Adrenal gland (tissue), 9 donors: ENCODE measurements at regions not wholly inside any gene's neighbourhood (a gene's known extent, or its start where the extent isn't known, plus 50 kb on each side); places are given as distances from the start of the nearest gene placed in this dataset.

Experiments used
- DNase-seq, 7 donors: peaks; one replicate each; pipeline ENCODE4 v3.0.0-alpha.2; 2019 to 2020
- H3K27ac ChIP-seq, 5 donors: fragments of 200-600 bp; sonication (generic) in 4 of 5; 1 replicate in 3 of 5; 2 replicates in 2 of 5; pipeline versions ENCODE4 v1.5.1 to v1.8.0; 2016 to 2020; ENCODE audit warnings: mild to moderate bottlenecking in 1 of 5
- H3K27me3 ChIP-seq: fragments of 200-600 bp; 2 replicates; pipeline ENCODE4 v1.8.0; 2021
- H3K36me3 ChIP-seq, 2 donors: fragments of 200-600 bp; replicated peaks in 1 of 2; 1 replicate in 1 of 2; 2 replicates in 1 of 2; pipeline versions ENCODE4 v1.5.1 to v1.8.0; 2018 to 2022
- H3K4me1 ChIP-seq, 2 donors: fragments of 200-600 bp; replicated peaks in 1 of 2; 1 replicate in 1 of 2; 2 replicates in 1 of 2; pipeline versions ENCODE4 v1.5.1 to v1.8.0; 2018 to 2021
- H3K4me3 ChIP-seq, 4 donors: fragments of 200-600 bp; sonication (generic) in 3 of 4; one replicate each; pipeline ENCODE4 v1.5.1; 2016 to 2018
- H3K9me3 ChIP-seq, 3 donors: fragments of 200-600 bp; sonication (generic) in 1 of 3; replicated peaks in 1 of 3; 1 replicate in 2 of 3; 2 replicates in 1 of 3; pipeline versions ENCODE4 v1.5.1 to v1.8.0; 2016 to 2021
- CTCF ChIP-seq, 6 experiments: fragments of 450-650 bp in 4 of 6; fragments of 200-600 bp in 2 of 6; sonication (generic) in 1 of 6; IDR thresholded peaks; 1 replicate in 5 of 6; 2 replicates in 1 of 6; pipeline versions ENCODE4 v1.5.1 to v1.8.0; 2016 to 2021; ENCODE audit warnings: antibody characterized with exemption in 6 of 6, mild to moderate bottlenecking in 2 of 6, moderate library complexity in 1 of 6
- POLR2A ChIP-seq, 2 donors: fragments of 450-650 bp; IDR thresholded peaks; one replicate each; pipeline ENCODE4 v1.6.1; 2017; ENCODE audit warnings: antibody characterized with exemption in 2 of 2, mild to moderate bottlenecking in 2 of 2, moderate library complexity in 1 of 2
- WGBS, 4 donors: extraction: QIAGEN DNeasy Blood & Tissue Kit in 2 of 4; methylation state at CpG; one replicate each; pipeline versions ENCODE4 v1.1.5 to v1.1.7; 2013 to 2017; 5-methylcytosine and 5-hydroxymethylcytosine counted together
- intact Hi-C, 2 donors: fragments of 100-400 bp; cut with DNase I; formaldehyde crosslinking; loops; one replicate each; pipeline versions ENCODE4 v1.14.1 to v1.15.0; 2022 to 2023
- donor health status: healthy with polysubstance abuse.
- donor health status: Bipolar disorder and iron deficiency.
- donor health status: DM: yes; HTN: yes; CAD: no.
- donor health status: DM: no; HTN: no; CAD: no.
- donor health status: DM: no; HTN: no; CAD: no.

DNA sequence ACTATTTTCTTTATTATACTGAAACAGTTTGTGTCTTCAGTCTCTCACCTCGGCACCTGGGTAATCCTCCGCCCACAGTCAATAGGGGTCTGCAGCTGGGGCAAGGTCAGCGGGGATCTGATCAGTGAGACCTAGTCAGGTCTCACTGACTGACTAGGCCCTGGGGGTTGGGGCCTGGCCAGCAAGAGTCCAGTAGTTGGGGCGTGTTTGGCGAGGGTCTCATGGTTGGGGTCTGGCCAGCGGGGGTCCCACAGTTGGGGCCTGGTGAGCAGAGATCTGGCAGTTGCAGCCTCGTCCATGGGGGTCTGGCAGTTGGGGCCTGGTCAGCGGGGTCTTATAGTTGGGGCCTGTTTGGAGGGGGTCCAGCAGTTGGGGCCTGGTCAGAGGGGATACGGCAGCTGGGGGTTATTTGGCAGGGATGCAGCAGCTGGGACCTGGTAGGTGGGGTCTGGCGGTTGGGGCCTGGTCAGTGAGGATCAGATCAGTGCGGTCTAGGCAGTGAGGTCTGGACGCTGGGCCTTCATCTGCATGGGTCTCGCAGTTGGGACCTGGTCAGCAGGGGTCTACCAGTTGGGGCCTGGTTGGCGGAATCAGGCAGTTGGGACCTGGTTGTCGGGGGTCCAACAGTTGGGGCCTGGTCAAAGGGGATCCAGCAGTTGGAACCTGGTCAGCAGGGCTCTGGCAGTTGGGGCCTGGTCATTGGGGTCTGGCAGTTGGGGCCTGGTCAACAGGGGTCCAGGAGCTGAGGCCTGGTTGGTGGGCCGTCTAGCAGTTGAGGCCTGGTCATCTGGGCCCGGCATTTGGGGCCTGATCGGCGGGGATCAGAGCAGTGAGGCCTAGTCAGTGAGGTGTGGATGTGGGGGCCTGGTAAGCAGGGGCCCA, 61.1 kb upstream of the TPM4 start:
- H3K4me3 ChIP-seq, result no peak overlapping the region
- TF ChIP-seq CTCF (IDR thresholded peaks at IDR 0.05) (no peak), POLR2A (IDR thresholded peaks at IDR 0.05) (no peak)
- no peaks in the 10 kb centered on the region for H3K9me3 ChIP-seq
- no peaks in the 10 kb centered on the region for H3K27me3 ChIP-seq
- H3K36me3 ChIP-seq, result no peaks in the 10 kb centered on the region
- no peaks in the 10 kb centered on the region for H3K4me1 ChIP-seq
- H3K27ac ChIP-seq, result no peak overlapping the region
- intact Hi-C loops, result no loop called here
- 88 to 96% (median 93%) methylated on average over 11 to 19 of the region's 19 CpGs for WGBS, 4 donors
- peak in 1 of 7 donors; percentile 41 for DNase-seq

- Histone ChIP-seq H3K4me3 (no peak overlapping the region), H3K27me3 (no peaks in the 10 kb centered on the region), H3K27ac (no peak overlapping the region), H3K4me1 (no peaks in the 10 kb centered on the region), H3K9me3 (no peaks in the 10 kb centered on the region), H3K36me3 (no peaks in the 10 kb centered on the region)
- no peak for TF ChIP-seq CTCF (IDR thresholded peaks at IDR 0.05)
- no peak for TF ChIP-seq POLR2A (IDR thresholded peaks at IDR 0.05)
- intact Hi-C loops, result no loop called here
- 79 to 84% (median 82%) methylated on average over 3 of the region's 3 CpGs; no CpG with 5 or more reads in 1 of the 4 donors for WGBS, 4 donors
- DNase-seq, result peak in 1 of 7 donors; percentile 24
Measured at GRCh38 chr19:16015805-16016173, 60.5 kb upstream of the TPM4 start.

GRCh38 chr19:16016226-16017137, 59.8 kb upstream of the TPM4 start:
- 93 to 98% (median 95%) methylated on average over 6 to 15 of the region's 15 CpGs for WGBS, 4 donors
- no peaks in the 10 kb centered on the region for H3K9me3 ChIP-seq
- no peak overlapping the region for H3K27ac ChIP-seq
- intact Hi-C loops, result no loop called here
- no peaks in the 10 kb centered on the region for H3K4me1 ChIP-seq
- DNase-seq, result peak in 1 of 7 donors; percentile 35
- no peak for TF ChIP-seq POLR2A (IDR thresholded peaks at IDR 0.05)
- no peak for TF ChIP-seq CTCF (IDR thresholded peaks at IDR 0.05)
- H3K27me3 ChIP-seq, result no peaks in the 10 kb centered on the region
- H3K4me3 ChIP-seq, result no peak overlapping the region
- H3K36me3 ChIP-seq, result no peaks in the 10 kb centered on the region

GRCh38 chr19:16017138-16017490, 59.2 kb upstream of the TPM4 start:
- Histone ChIP-seq H3K27me3 (no peaks in the 10 kb centered on the region), H3K4me3 (no peak overlapping the region), H3K9me3 (no peaks in the 10 kb centered on the region), H3K4me1 (no peaks in the 10 kb centered on the region), H3K27ac (no peak overlapping the region), H3K36me3 (no peaks in the 10 kb centered on the region)
- WGBS, 4 donors, result 88 to 96% (median 93%) methylated on average over 6 to 11 of the region's 11 CpGs
- TF ChIP-seq CTCF (IDR thresholded peaks at IDR 0.05) (no peak), POLR2A (IDR thresholded peaks at IDR 0.05) (no peak)
- intact Hi-C loops, result no loop called here
- DNase-seq, result no peak
